Mesendoderm (in vitro differentiated cells): ENCODE measurements at regions not wholly inside any gene's neighbourhood (a gene's known extent, or its start where the extent isn't known, plus 50 kb on each side); places are given as distances from the start of the nearest gene placed in this dataset.

Experiments used
- DNase-seq: peaks from one replicate; pipeline ENCODE4 v3.0.0; 2013
- H2AK5ac ChIP-seq: 2 replicates; pipeline ENCODE4 v1.6.1; 2013; ENCODE audit warnings: low read length, inconsistent platforms
- H2BK120ac ChIP-seq: 2 replicates; pipeline ENCODE4 v1.6.1; 2013; ENCODE audit warnings: low read depth, mild to moderate bottlenecking, low read length, moderate library complexity, mixed read lengths
- H2BK15ac ChIP-seq: replicated peaks from 2 replicates; pipeline ENCODE4 v1.6.1; 2013; ENCODE audit warnings: low read depth, mild to moderate bottlenecking, moderate library complexity
- H2BK5ac ChIP-seq: 2 replicates; pipeline ENCODE4 v1.6.1; 2013; ENCODE audit warnings: low read length, inconsistent platforms
- H3K18ac ChIP-seq: 2 replicates; pipeline ENCODE4 v1.6.1; 2013; ENCODE audit warnings: mild to moderate bottlenecking, low read length, mixed read lengths
- H3K23ac ChIP-seq: one replicate; pipeline ENCODE4 v1.6.1; 2013; ENCODE audit warnings: low read length
- H3K27ac ChIP-seq: 2 replicates; pipeline ENCODE4 v1.5.1; 2013; ENCODE audit warnings: low read depth, mild to moderate bottlenecking, inconsistent platforms, low read length, moderate library complexity
- H3K27me3 ChIP-seq: 2 replicates; pipeline ENCODE4 v1.6.1; 2013; ENCODE audit warnings: low read length, control low read depth, mild to moderate bottlenecking, inconsistent platforms; ENCODE audit not compliant: insufficient read depth, poor library complexity
- H3K36me3 ChIP-seq: 2 replicates; pipeline ENCODE4 v1.6.1; 2013; ENCODE audit warnings: low read length, inconsistent platforms; ENCODE audit not compliant: control insufficient read depth, insufficient read depth
- H3K4ac ChIP-seq: one replicate; pipeline ENCODE4 v1.6.1; 2013; ENCODE audit warnings: low read depth, mild to moderate bottlenecking, low read length, moderate library complexity
- H3K4me1 ChIP-seq: 2 replicates; pipeline ENCODE4 v1.6.1; 2013; ENCODE audit warnings: low read depth, low read length, inconsistent platforms; ENCODE audit not compliant: control insufficient read depth
- H3K4me2 ChIP-seq: 2 replicates; pipeline ENCODE4 v1.6.1; 2013; ENCODE audit warnings: low read length
- H3K4me3 ChIP-seq: 2 replicates; pipeline ENCODE4 v1.5.1; 2013; ENCODE audit warnings: mild to moderate bottlenecking, low read length
- H3K56ac ChIP-seq: one replicate; pipeline ENCODE4 v1.6.1; 2013; ENCODE audit warnings: low read length
- H3K79me1 ChIP-seq: 2 replicates; pipeline ENCODE4 v1.6.1; 2013; ENCODE audit warnings: low read length, inconsistent platforms
- H3K79me2 ChIP-seq: 2 replicates; pipeline ENCODE4 v1.6.1; 2013; ENCODE audit warnings: mild to moderate bottlenecking, low read length; ENCODE audit not compliant: control insufficient read depth, insufficient read depth
- H3K9ac ChIP-seq: 2 replicates; pipeline ENCODE4 v1.6.1; 2013; ENCODE audit warnings: low read length, inconsistent platforms
- H4K5ac ChIP-seq: one replicate; pipeline ENCODE4 v1.6.1; 2013; ENCODE audit warnings: low read length
- H4K8ac ChIP-seq: one replicate; pipeline ENCODE4 v1.6.1; 2013; ENCODE audit warnings: low read depth, mild to moderate bottlenecking, control low read depth, low read length, moderate library complexity
- WGBS: extraction: QIAGEN DNeasy Blood & Tissue Kit; methylation state at CpG from one replicate; pipeline ENCODE4 v1.1.7; 2013; ENCODE audit warnings: low lambda C conversion rate, missing lambda C conversion rate; ENCODE audit not compliant: insufficient coverage; ENCODE audit errors: extremely low coverage; 5-methylcytosine and 5-hydroxymethylcytosine counted together

DNA sequence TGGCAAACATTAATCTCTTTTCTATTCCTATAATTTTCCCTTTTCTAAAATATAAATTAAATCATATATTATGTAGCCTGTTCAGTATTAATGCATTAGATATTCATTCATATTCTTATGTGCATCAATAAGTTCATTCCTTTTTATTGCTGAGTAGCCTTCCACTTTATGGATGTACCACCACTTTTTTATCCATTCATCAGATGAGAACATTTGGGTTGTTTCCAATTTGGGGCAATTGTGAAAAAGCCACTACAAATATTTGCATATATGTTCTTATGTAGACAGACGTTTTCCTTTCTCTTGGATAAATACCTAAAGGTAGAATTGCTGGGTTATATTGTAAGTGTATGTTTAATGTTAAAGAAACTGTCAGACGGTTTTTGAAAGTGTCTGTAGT is 79.4 kb upstream of the MAPK10 start:
- no CpG with 5 or more reads among the region's 2 CpGs for WGBS
- no peak overlapping the region for H3K4ac ChIP-seq
- H4K8ac ChIP-seq: no peak overlapping the region
- no peaks in the 10 kb centered on the region for H3K79me1 ChIP-seq
- H3K56ac ChIP-seq: no peak overlapping the region
- H2BK120ac ChIP-seq: no peak overlapping the region
- H3K36me3 ChIP-seq: no peaks in the 10 kb centered on the region
- H2BK15ac ChIP-seq: no peak overlapping the region
- no peak overlapping the region for H3K4me2 ChIP-seq
- H3K27me3 ChIP-seq: no peaks in the 10 kb centered on the region
- no peak overlapping the region for H2BK5ac ChIP-seq
- no peaks in the 10 kb centered on the region for H3K79me2 ChIP-seq
- no peak overlapping the region for H4K5ac ChIP-seq
- H3K4me1 ChIP-seq: no peaks in the 10 kb centered on the region
- no peak overlapping the region for H3K27ac ChIP-seq
- H3K9ac ChIP-seq: no peak overlapping the region
- DNase-seq: no peak
- no peak overlapping the region for H3K18ac ChIP-seq
- H2AK5ac ChIP-seq: no peak overlapping the region
- H3K4me3 ChIP-seq: no peak overlapping the region
- H3K23ac ChIP-seq: no peak overlapping the region

GRCh38 chr4:86441175-86441936 is 81.5 kb upstream of the MAPK10 start:
- H3K27ac ChIP-seq: peak overlapping the region; percentile 38
- H3K23ac ChIP-seq: no peak overlapping the region
- H2AK5ac ChIP-seq: no peak overlapping the region
- no peak overlapping the region for H3K4me3 ChIP-seq
- H2BK120ac ChIP-seq: no peak overlapping the region
- no peak overlapping the region for H3K56ac ChIP-seq
- no peaks in the 10 kb centered on the region for H3K27me3 ChIP-seq
- H3K36me3 ChIP-seq: no peaks in the 10 kb centered on the region
- H3K79me2 ChIP-seq: no peaks in the 10 kb centered on the region
- no peak overlapping the region for H3K9ac ChIP-seq
- H2BK5ac ChIP-seq: no peak overlapping the region
- no CpG with 5 or more reads among the region's 3 CpGs for WGBS
- no peaks in the 10 kb centered on the region for H3K79me1 ChIP-seq
- peak overlapping the region; percentile 96 for H2BK15ac ChIP-seq
- H3K4me1 ChIP-seq: no peaks in the 10 kb centered on the region
- H4K5ac ChIP-seq: no peak overlapping the region
- H3K18ac ChIP-seq: peak overlapping the region; percentile 51
- H4K8ac ChIP-seq: peak overlapping the region; percentile 13
- no peak overlapping the region for H3K4me2 ChIP-seq
- peak; percentile 72 for DNase-seq
- H3K4ac ChIP-seq: no peak overlapping the region

- Histone ChIP-seq H3K4ac (no peak overlapping the region), H3K9ac (no peak overlapping the region), H4K5ac (no peak overlapping the region), H2BK5ac (no peak overlapping the region), H4K8ac (no peak overlapping the region), H2AK5ac (no peak overlapping the region), H2BK120ac (no peak overlapping the region), H3K18ac (peak overlapping the region; percentile 76), H3K4me1 (no peaks in the 10 kb centered on the region), H3K79me1 (no peaks in the 10 kb centered on the region), H2BK15ac (peak overlapping the region; percentile 67), H3K27me3 (no peaks in the 10 kb centered on the region), H3K27ac (no peak overlapping the region), H3K79me2 (no peaks in the 10 kb centered on the region), H3K4me2 (no peak overlapping the region), H3K56ac (no peak overlapping the region), H3K36me3 (no peaks in the 10 kb centered on the region), H3K4me3 (no peak overlapping the region), H3K23ac (no peak overlapping the region)
- DNase-seq: no peak
Observed at GRCh38 chr4:86442881-86443280, 83.0 kb upstream of the MAPK10 start.

DNA sequence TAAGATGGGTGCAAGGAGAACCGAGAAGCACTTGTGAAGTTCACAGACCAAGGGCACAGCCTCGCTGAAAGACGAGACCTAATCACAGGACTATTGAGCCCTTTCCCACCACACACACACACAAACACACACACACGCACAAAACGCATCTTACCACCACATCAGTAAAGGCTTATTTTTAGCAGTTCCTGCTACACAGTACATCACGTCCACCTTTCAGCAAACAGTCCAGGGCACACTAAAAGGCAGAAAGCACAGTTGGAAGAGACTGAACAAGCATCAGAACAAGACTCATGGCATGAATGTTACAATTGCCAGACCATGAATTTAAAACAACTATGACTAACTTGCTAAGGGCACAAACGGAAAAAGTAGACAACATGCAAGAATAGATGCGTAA is 83.6 kb upstream of the MAPK10 start:
- Histone ChIP-seq H2BK120ac (no peak overlapping the region), H3K9ac (no peak overlapping the region), H2BK15ac (no peak overlapping the region), H3K4me1 (no peaks in the 10 kb centered on the region), H3K23ac (no peak overlapping the region), H3K4me2 (no peak overlapping the region), H3K27me3 (no peaks in the 10 kb centered on the region), H3K56ac (peak overlapping the region; percentile 35), H3K4ac (no peak overlapping the region), H4K5ac (no peak overlapping the region), H3K79me2 (no peaks in the 10 kb centered on the region), H2AK5ac (peak overlapping the region; percentile 93), H3K79me1 (no peaks in the 10 kb centered on the region), H3K27ac (no peak overlapping the region), H2BK5ac (peak overlapping the region; percentile 2), H3K4me3 (no peak overlapping the region), H3K36me3 (no peaks in the 10 kb centered on the region), H4K8ac (no peak overlapping the region), H3K18ac (no peak overlapping the region)
- 100% methylated on average over 2 of the region's 8 CpGs for WGBS
- no peak for DNase-seq

DNA sequence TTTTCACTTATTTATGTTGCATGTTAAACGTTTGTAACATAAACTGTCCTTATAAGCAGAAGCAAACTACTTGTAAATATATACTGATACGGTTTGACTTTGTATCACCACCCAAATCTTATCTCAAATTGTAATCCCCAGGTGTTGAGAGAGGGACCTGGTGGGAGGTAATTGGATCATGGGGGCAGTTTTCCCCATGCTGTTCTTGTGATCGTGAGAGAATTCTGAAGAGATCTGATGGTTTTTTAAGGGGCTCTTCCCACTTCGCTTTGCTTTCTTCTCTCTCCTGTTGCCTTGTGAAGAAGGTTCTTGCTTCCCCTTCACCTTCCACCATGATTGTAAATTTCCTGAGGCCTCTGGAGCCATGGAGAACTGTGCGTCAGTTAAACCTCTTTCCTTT is 87.1 kb upstream of the MAPK10 start:
- no peak overlapping the region for H4K5ac ChIP-seq
- H3K4me1 ChIP-seq: peaks cover 9% of the 10 kb centered on the region
- no peak overlapping the region for H2BK120ac ChIP-seq
- no peaks in the 10 kb centered on the region for H3K79me1 ChIP-seq
- H3K36me3 ChIP-seq: no peaks in the 10 kb centered on the region
- H3K27me3 ChIP-seq: no peaks in the 10 kb centered on the region
- H2BK5ac ChIP-seq: no peak overlapping the region
- H3K79me2 ChIP-seq: no peaks in the 10 kb centered on the region
- H2BK15ac ChIP-seq: peak overlapping the region; percentile 74
- H4K8ac ChIP-seq: no peak overlapping the region
- H3K4ac ChIP-seq: peak overlapping the region; percentile 16
- no peak overlapping the region for H3K23ac ChIP-seq
- H3K4me2 ChIP-seq: no peak overlapping the region
- no peak overlapping the region for H2AK5ac ChIP-seq
- no CpG with 5 or more reads among the region's 5 CpGs for WGBS
- H3K4me3 ChIP-seq: no peak overlapping the region
- no peak overlapping the region for H3K27ac ChIP-seq
- DNase-seq: peak; percentile 84
- H3K9ac ChIP-seq: no peak overlapping the region
- H3K56ac ChIP-seq: no peak overlapping the region
- H3K18ac ChIP-seq: no peak overlapping the region

DNA sequence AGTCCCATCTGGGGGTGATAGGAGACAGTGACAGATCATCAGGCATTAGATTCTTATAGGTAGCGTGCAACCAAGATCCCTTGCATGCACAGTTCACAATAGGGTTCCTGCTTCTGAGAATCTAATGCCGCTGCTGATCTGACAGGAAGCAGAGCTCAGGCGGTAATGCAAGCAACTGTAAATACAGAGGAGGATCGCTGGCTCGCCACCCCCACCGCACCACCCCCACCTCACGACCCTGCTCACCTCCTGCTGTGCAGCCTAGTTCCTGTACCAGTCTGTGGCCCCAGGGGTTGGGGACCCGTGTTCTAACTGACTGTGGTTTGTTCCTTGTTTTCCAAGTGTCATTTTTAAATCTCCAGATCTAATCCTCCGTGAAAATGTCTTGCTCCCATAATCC is 89.0 kb upstream of the MAPK10 start:
- H3K27ac ChIP-seq: no peak overlapping the region
- H3K79me2 ChIP-seq: no peaks in the 10 kb centered on the region
- H3K4me2 ChIP-seq: no peak overlapping the region
- no peaks in the 10 kb centered on the region for H3K36me3 ChIP-seq
- no peak overlapping the region for H2AK5ac ChIP-seq
- H2BK15ac ChIP-seq: no peak overlapping the region
- no peak overlapping the region for H3K9ac ChIP-seq
- H3K4ac ChIP-seq: no peak overlapping the region
- peak overlapping the region; percentile 5 for H3K18ac ChIP-seq
- H3K56ac ChIP-seq: no peak overlapping the region
- H2BK120ac ChIP-seq: no peak overlapping the region
- no peak overlapping the region for H4K8ac ChIP-seq
- H2BK5ac ChIP-seq: no peak overlapping the region
- no peaks in the 10 kb centered on the region for H3K27me3 ChIP-seq
- DNase-seq: peak; percentile 25
- no peak overlapping the region for H4K5ac ChIP-seq
- H3K79me1 ChIP-seq: no peaks in the 10 kb centered on the region
- H3K4me1 ChIP-seq: peaks cover 16% of the 10 kb centered on the region
- WGBS: no CpG with 5 or more reads among the region's 9 CpGs
- no peak overlapping the region for H3K23ac ChIP-seq
- H3K4me3 ChIP-seq: no peak overlapping the region
